PFSK-1 (cell line): ENCODE measurements at regions not wholly inside any gene's neighbourhood (a gene's known extent, or its start where the extent isn't known, plus 50 kb on each side); places are given as distances from the start of the nearest gene placed in this dataset.

Experiments
- FOXP2 ChIP-seq: optimal IDR thresholded peaks from 2 replicates; pipeline ENCODE3; 2011; ENCODE audit warnings: borderline replicate concordance, control low read depth, inconsistent platforms; ENCODE audit not compliant: insufficient read depth; ENCODE audit errors: extremely low read length, extremely low read depth
- POLR2AphosphoS5 ChIP-seq: IDR thresholded peaks from 2 replicates; pipeline ENCODE4 v1.6.1; 2012; ENCODE audit warnings: low read depth, mild to moderate bottlenecking, control low read depth, low read length, moderate library complexity
- REST ChIP-seq, 2 experiments: IDR thresholded peaks; 2 replicates each; pipeline versions ENCODE4 v1.6.1 to v1.8.0; 2011 to 2012; ENCODE audit warnings: low read depth in 2 of 2, low read length in 2 of 2, control low read depth in 1 of 2, inconsistent platforms in 1 of 2, mild to moderate bottlenecking in 1 of 2, moderate library complexity in 1 of 2; ENCODE audit not compliant: insufficient read depth in 1 of 2
- SIN3A ChIP-seq: IDR thresholded peaks from 2 replicates; pipeline ENCODE4 v1.6.1; 2012; ENCODE audit warnings: mild to moderate bottlenecking, low read length, moderate library complexity, borderline replicate concordance; ENCODE audit not compliant: insufficient read depth
- TAF1 ChIP-seq: IDR thresholded peaks from 2 replicates; pipeline ENCODE4 v1.6.1; 2012; ENCODE audit warnings: low read length, control low read depth, borderline replicate concordance; ENCODE audit not compliant: insufficient read depth

GRCh38 chr17:6233856-6234255, 163.7 kb downstream of the WSCD1 start:
- TF ChIP-seq POLR2AphosphoS5 (no peak), FOXP2 (no peak), REST (IDR thresholded peaks at IDR 0.05; ENCODE audit: insufficient read depth in 1 of 2, low read depth in 2 of 2, low read length in 2 of 2) (no peak), TAF1 (no peak), SIN3A (no peak)

GRCh38 chr17:6233339-6233738, 163.2 kb downstream of the WSCD1 start:
- TF ChIP-seq POLR2AphosphoS5 (no peak), SIN3A (no peak), FOXP2 (no peak), TAF1 (no peak)

- no peak for TF ChIP-seq SIN3A
- no peak for TF ChIP-seq POLR2AphosphoS5
- no peak for TF ChIP-seq FOXP2
- no peak for TF ChIP-seq REST (IDR thresholded peaks at IDR 0.05; ENCODE audit: insufficient read depth in 1 of 2, low read depth in 2 of 2, low read length in 2 of 2)
- TF ChIP-seq TAF1: no peak
Measured at GRCh38 chr17:6232732-6233101, 162.5 kb downstream of the WSCD1 start.

GRCh38 chr17:6231886-6232731, 161.9 kb downstream of the WSCD1 start:
- TF ChIP-seq POLR2AphosphoS5: no peak
- no peak for TF ChIP-seq SIN3A
- no peak for TF ChIP-seq TAF1
- no peak for TF ChIP-seq FOXP2
- TF ChIP-seq REST (IDR thresholded peaks at IDR 0.05; ENCODE audit: insufficient read depth in 1 of 2, low read depth in 2 of 2, low read length in 2 of 2): no peak

GRCh38 chr17:6231465-6231864, 161.3 kb downstream of the WSCD1 start:
- TF ChIP-seq REST (IDR thresholded peaks at IDR 0.05; ENCODE audit: insufficient read depth in 1 of 2, low read depth in 2 of 2, low read length in 2 of 2) (no peak), TAF1 (no peak), POLR2AphosphoS5 (no peak), FOXP2 (no peak)
